GM18867 (cell line): ENCODE measurements at regions not wholly inside any gene's neighbourhood (a gene's known extent, or its start where the extent isn't known, plus 50 kb on each side); places are given as distances from the start of the nearest gene placed in this dataset.
A peak's percentile ranks its signal among the peaks of the same experiment; 100 is the strongest.
"Not testable (repeated sequence)": the region's sequence is repeated elsewhere in the genome, so short reads cannot be mapped to it uniquely, and the experiment has no call there.

Experiments used
- ATAC-seq: cut with Tn5 transposase; IDR thresholded peaks from one replicate; pipeline ENCODE4 v1.9.1; 2021; ENCODE audit warnings: mild to moderate bottlenecking, moderate library complexity; ENCODE audit not compliant: unreplicated experiment

- no peak for ATAC-seq
Observed at GRCh38 chr4:38278255-38278654, 318.1 kb downstream of the PTTG2 start.

- ATAC-seq = no peak
Observed at GRCh38 chr4:38279077-38279476, 318.9 kb downstream of the PTTG2 start.

GRCh38 chr4:38279650-38280322 lies 319.6 kb downstream of the PTTG2 start:
- ATAC-seq = no peak

- ATAC-seq = no peak
Observed at GRCh38 chr4:38280323-38280706, 320.1 kb downstream of the PTTG2 start.

GRCh38 chr4:38281371-38282071 lies 321.3 kb downstream of the PTTG2 start:
- no peak for ATAC-seq

- ATAC-seq = no peak
Observed at GRCh38 chr4:38283724-38284123, 323.5 kb downstream of the PTTG2 start.

GRCh38 chr4:38284294-38285030 lies 324.3 kb downstream of the PTTG2 start:
- no peak for ATAC-seq

- no peak for ATAC-seq
Observed at GRCh38 chr4:38287101-38287851, 327.1 kb downstream of the PTTG2 start.

- ATAC-seq = no peak
Observed at GRCh38 chr4:38289553-38289952, 329.4 kb downstream of the PTTG2 start.

- ATAC-seq = no peak
Observed at GRCh38 chr4:38290366-38290765, 330.2 kb downstream of the PTTG2 start.

GRCh38 chr4:38290914-38291313 lies 330.7 kb downstream of the PTTG2 start:
- no peak for ATAC-seq

GRCh38 chr4:38292529-38292928 lies 332.3 kb downstream of the PTTG2 start:
- no peak for ATAC-seq

GRCh38 chr4:38294238-38294637 lies 334.0 kb downstream of the PTTG2 start:
- no peak for ATAC-seq

GRCh38 chr4:38297061-38297460 lies 336.9 kb downstream of the PTTG2 start:
- ATAC-seq = no peak

GRCh38 chr4:38298868-38299713 lies 338.9 kb downstream of the PTTG2 start:
- ATAC-seq = no peak

GRCh38 chr4:38302910-38303309 lies 342.7 kb downstream of the PTTG2 start:
- ATAC-seq = no peak

GRCh38 chr4:38304460-38304859 lies 344.3 kb downstream of the PTTG2 start:
- not testable (repeated sequence) for ATAC-seq

- peak; percentile 52 for ATAC-seq
Observed at GRCh38 chr4:38306482-38307071, 346.4 kb downstream of the PTTG2 start.

GRCh38 chr4:38308728-38309311 lies 348.6 kb downstream of the PTTG2 start:
- no peak for ATAC-seq

- ATAC-seq = no peak
Observed at GRCh38 chr4:38309471-38309870, 349.3 kb downstream of the PTTG2 start.
